Mesendoderm (in vitro differentiated cells): ENCODE measurements at regions not wholly inside any gene's neighbourhood (a gene's known extent, or its start where the extent isn't known, plus 50 kb on each side); places are given as distances from the start of the nearest gene placed in this dataset.

Experiments
- DNase-seq: peaks from one replicate; pipeline ENCODE4 v3.0.0; 2013
- H2AK5ac ChIP-seq: 2 replicates; pipeline ENCODE4 v1.6.1; 2013; ENCODE audit warnings: low read length, inconsistent platforms
- H2BK120ac ChIP-seq: 2 replicates; pipeline ENCODE4 v1.6.1; 2013; ENCODE audit warnings: low read depth, mild to moderate bottlenecking, low read length, moderate library complexity, mixed read lengths
- H2BK15ac ChIP-seq: replicated peaks from 2 replicates; pipeline ENCODE4 v1.6.1; 2013; ENCODE audit warnings: low read depth, mild to moderate bottlenecking, moderate library complexity
- H2BK5ac ChIP-seq: 2 replicates; pipeline ENCODE4 v1.6.1; 2013; ENCODE audit warnings: low read length, inconsistent platforms
- H3K18ac ChIP-seq: 2 replicates; pipeline ENCODE4 v1.6.1; 2013; ENCODE audit warnings: mild to moderate bottlenecking, low read length, mixed read lengths
- H3K23ac ChIP-seq: one replicate; pipeline ENCODE4 v1.6.1; 2013; ENCODE audit warnings: low read length
- H3K27ac ChIP-seq: 2 replicates; pipeline ENCODE4 v1.5.1; 2013; ENCODE audit warnings: low read depth, mild to moderate bottlenecking, inconsistent platforms, low read length, moderate library complexity
- H3K27me3 ChIP-seq: 2 replicates; pipeline ENCODE4 v1.6.1; 2013; ENCODE audit warnings: low read length, control low read depth, mild to moderate bottlenecking, inconsistent platforms; ENCODE audit not compliant: insufficient read depth, poor library complexity
- H3K36me3 ChIP-seq: 2 replicates; pipeline ENCODE4 v1.6.1; 2013; ENCODE audit warnings: low read length, inconsistent platforms; ENCODE audit not compliant: control insufficient read depth, insufficient read depth
- H3K4ac ChIP-seq: one replicate; pipeline ENCODE4 v1.6.1; 2013; ENCODE audit warnings: low read depth, mild to moderate bottlenecking, low read length, moderate library complexity
- H3K4me1 ChIP-seq: 2 replicates; pipeline ENCODE4 v1.6.1; 2013; ENCODE audit warnings: low read depth, low read length, inconsistent platforms; ENCODE audit not compliant: control insufficient read depth
- H3K4me2 ChIP-seq: 2 replicates; pipeline ENCODE4 v1.6.1; 2013; ENCODE audit warnings: low read length
- H3K4me3 ChIP-seq: 2 replicates; pipeline ENCODE4 v1.5.1; 2013; ENCODE audit warnings: mild to moderate bottlenecking, low read length
- H3K56ac ChIP-seq: one replicate; pipeline ENCODE4 v1.6.1; 2013; ENCODE audit warnings: low read length
- H3K79me1 ChIP-seq: 2 replicates; pipeline ENCODE4 v1.6.1; 2013; ENCODE audit warnings: low read length, inconsistent platforms
- H3K79me2 ChIP-seq: 2 replicates; pipeline ENCODE4 v1.6.1; 2013; ENCODE audit warnings: mild to moderate bottlenecking, low read length; ENCODE audit not compliant: control insufficient read depth, insufficient read depth
- H3K9ac ChIP-seq: 2 replicates; pipeline ENCODE4 v1.6.1; 2013; ENCODE audit warnings: low read length, inconsistent platforms
- H4K5ac ChIP-seq: one replicate; pipeline ENCODE4 v1.6.1; 2013; ENCODE audit warnings: low read length
- H4K8ac ChIP-seq: one replicate; pipeline ENCODE4 v1.6.1; 2013; ENCODE audit warnings: low read depth, mild to moderate bottlenecking, control low read depth, low read length, moderate library complexity
- WGBS: extraction: QIAGEN DNeasy Blood & Tissue Kit; methylation state at CpG from one replicate; pipeline ENCODE4 v1.1.7; 2013; ENCODE audit warnings: low lambda C conversion rate, missing lambda C conversion rate; ENCODE audit not compliant: insufficient coverage; ENCODE audit errors: extremely low coverage; 5-methylcytosine and 5-hydroxymethylcytosine counted together

GRCh38 chr1:81317191-81317590, 483.5 kb upstream of the ADGRL2 start:
- Histone ChIP-seq H3K79me2 (no peaks in the 10 kb centered on the region), H4K8ac (no peak overlapping the region), H3K23ac (no peak overlapping the region), H3K56ac (no peak overlapping the region), H4K5ac (no peak overlapping the region), H2BK5ac (no peak overlapping the region), H3K27me3 (no peaks in the 10 kb centered on the region), H3K27ac (no peak overlapping the region), H2BK15ac (no peak overlapping the region), H3K9ac (no peak overlapping the region), H3K4me3 (no peak overlapping the region), H2AK5ac (no peak overlapping the region), H3K4me2 (no peak overlapping the region), H3K18ac (no peak overlapping the region), H3K4ac (no peak overlapping the region), H3K79me1 (no peaks in the 10 kb centered on the region), H3K36me3 (no peaks in the 10 kb centered on the region), H3K4me1 (no peaks in the 10 kb centered on the region), H2BK120ac (no peak overlapping the region)
- no CpG with 5 or more reads among the region's 1 CpG for WGBS
- DNase-seq: peak; percentile 7

GRCh38 chr1:81314513-81315233, 486.1 kb upstream of the ADGRL2 start:
- Histone ChIP-seq H4K8ac (no peak overlapping the region), H3K56ac (no peak overlapping the region), H3K4me2 (no peak overlapping the region), H3K4me3 (no peak overlapping the region), H3K9ac (no peak overlapping the region), H2AK5ac (no peak overlapping the region), H3K4ac (no peak overlapping the region), H3K27ac (no peak overlapping the region), H4K5ac (no peak overlapping the region), H2BK5ac (no peak overlapping the region), H3K18ac (no peak overlapping the region), H3K79me2 (no peaks in the 10 kb centered on the region), H3K4me1 (no peaks in the 10 kb centered on the region), H3K79me1 (no peaks in the 10 kb centered on the region), H3K36me3 (no peaks in the 10 kb centered on the region), H3K23ac (no peak overlapping the region), H2BK120ac (no peak overlapping the region), H3K27me3 (no peaks in the 10 kb centered on the region), H2BK15ac (no peak overlapping the region)
- no peak for DNase-seq
- no CpG with 5 or more reads among the region's 2 CpGs for WGBS

- H3K4me2 ChIP-seq: no peak overlapping the region
- H4K5ac ChIP-seq: no peak overlapping the region
Observed at GRCh38 chr1:81313289-81313688, 487.4 kb upstream of the ADGRL2 start.

DNA sequence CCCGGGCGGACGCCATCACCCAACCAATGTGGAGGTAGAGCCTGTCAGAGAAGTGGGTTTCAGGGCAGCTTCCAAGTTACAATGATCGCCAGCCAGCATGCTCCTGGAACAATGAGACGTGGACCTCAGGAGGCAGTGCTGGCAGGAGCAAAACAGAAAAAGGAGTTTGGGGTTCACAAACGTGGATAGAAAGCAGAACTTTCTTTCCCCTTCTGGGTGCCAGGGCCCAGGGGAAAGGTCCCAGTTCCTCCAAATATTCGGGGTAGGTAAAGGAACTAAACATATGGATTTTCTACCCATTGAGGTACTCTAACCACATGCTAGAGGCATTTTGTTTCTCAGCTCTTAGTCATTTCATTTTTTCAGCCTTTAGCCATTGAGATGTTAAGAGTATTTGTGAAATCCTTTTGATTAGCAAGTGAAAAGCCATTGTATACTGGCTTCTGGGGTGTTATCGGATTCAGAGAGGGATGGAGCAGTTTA, 488.4 kb upstream of the ADGRL2 start:
- no peaks in the 10 kb centered on the region for H3K79me2 ChIP-seq
- no peak overlapping the region for H2AK5ac ChIP-seq
- no peak overlapping the region for H2BK5ac ChIP-seq
- DNase-seq: peak; percentile 33
- no peak overlapping the region for H2BK120ac ChIP-seq
- no peak overlapping the region for H3K4ac ChIP-seq
- peak overlapping the region; percentile 16 for H3K4me2 ChIP-seq
- no peaks in the 10 kb centered on the region for H3K4me1 ChIP-seq
- H3K18ac ChIP-seq: peak overlapping the region; percentile 45
- no peaks in the 10 kb centered on the region for H3K79me1 ChIP-seq
- WGBS: no CpG with 5 or more reads among the region's 8 CpGs
- no peak overlapping the region for H4K8ac ChIP-seq
- H3K56ac ChIP-seq: peak overlapping the region; percentile 49
- H3K27ac ChIP-seq: peak overlapping the region; percentile 49
- no peak overlapping the region for H2BK15ac ChIP-seq
- no peak overlapping the region for H3K23ac ChIP-seq
- H3K36me3 ChIP-seq: no peaks in the 10 kb centered on the region
- no peak overlapping the region for H3K4me3 ChIP-seq
- H3K27me3 ChIP-seq: no peaks in the 10 kb centered on the region
- H3K9ac ChIP-seq: no peak overlapping the region
- no peak overlapping the region for H4K5ac ChIP-seq

More at GRCh38 chr1:81313289-81313688, 487.4 kb upstream of the ADGRL2 start:
- Histone ChIP-seq H3K36me3 (no peaks in the 10 kb centered on the region), H3K23ac (no peak overlapping the region), H3K18ac (no peak overlapping the region), H3K27ac (no peak overlapping the region), H3K56ac (no peak overlapping the region), H3K4ac (peak overlapping the region; percentile 16), H2BK5ac (no peak overlapping the region), H3K79me1 (no peaks in the 10 kb centered on the region), H3K27me3 (no peaks in the 10 kb centered on the region), H3K9ac (no peak overlapping the region), H3K4me1 (no peaks in the 10 kb centered on the region), H3K79me2 (no peaks in the 10 kb centered on the region), H2BK120ac (no peak overlapping the region), H4K8ac (no peak overlapping the region), H2BK15ac (peak overlapping the region; percentile 57), H3K4me3 (no peak overlapping the region), H2AK5ac (no peak overlapping the region)
- WGBS: no CpG with 5 or more reads among the region's 4 CpGs
- peak; percentile 8 for DNase-seq

- no peaks in the 10 kb centered on the region for H3K4me1 ChIP-seq
Observed at GRCh38 chr1:81310250-81310649, 490.5 kb upstream of the ADGRL2 start.

DNA sequence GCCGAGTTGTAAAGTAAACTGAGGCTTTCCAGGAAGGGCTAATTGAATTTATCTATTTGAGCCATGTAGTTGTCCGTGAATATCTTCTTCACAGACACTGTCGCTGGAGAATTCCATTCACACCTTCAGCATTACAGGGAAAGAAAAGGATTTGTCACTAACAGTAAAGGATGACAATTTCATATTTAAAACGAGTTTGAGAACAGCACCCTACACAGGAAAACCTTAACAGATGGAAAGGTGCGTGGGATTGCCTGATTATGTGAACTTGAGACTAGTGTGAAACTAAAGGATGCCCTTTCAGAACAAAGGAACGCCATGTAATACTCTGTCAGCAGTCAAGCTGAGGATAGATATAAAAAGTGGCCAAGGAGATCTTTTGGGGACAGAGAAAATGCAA, 492.5 kb upstream of the ADGRL2 start:
- H4K5ac ChIP-seq: no peak overlapping the region
- no peak overlapping the region for H2BK5ac ChIP-seq
- H3K27ac ChIP-seq: no peak overlapping the region
- H3K4me3 ChIP-seq: no peak overlapping the region
- H3K18ac ChIP-seq: no peak overlapping the region
- no peak overlapping the region for H2AK5ac ChIP-seq
- no peak overlapping the region for H2BK120ac ChIP-seq
- no CpG with 5 or more reads among the region's 6 CpGs for WGBS
- no peak overlapping the region for H3K9ac ChIP-seq
- H4K8ac ChIP-seq: no peak overlapping the region
- no peaks in the 10 kb centered on the region for H3K79me2 ChIP-seq
- no peaks in the 10 kb centered on the region for H3K4me1 ChIP-seq
- H3K27me3 ChIP-seq: no peaks in the 10 kb centered on the region
- no peak overlapping the region for H3K56ac ChIP-seq
- no peak overlapping the region for H3K4ac ChIP-seq
- H3K36me3 ChIP-seq: no peaks in the 10 kb centered on the region
- H3K23ac ChIP-seq: no peak overlapping the region
- H3K79me1 ChIP-seq: no peaks in the 10 kb centered on the region
- no peak overlapping the region for H2BK15ac ChIP-seq
- no peak for DNase-seq
- H3K4me2 ChIP-seq: no peak overlapping the region

More at GRCh38 chr1:81310250-81310649, 490.5 kb upstream of the ADGRL2 start:
- Histone ChIP-seq H3K9ac (no peak overlapping the region), H3K56ac (no peak overlapping the region), H3K79me2 (no peaks in the 10 kb centered on the region), H3K4me3 (no peak overlapping the region), H3K79me1 (no peaks in the 10 kb centered on the region), H2AK5ac (no peak overlapping the region), H3K23ac (no peak overlapping the region), H3K4ac (no peak overlapping the region), H2BK5ac (no peak overlapping the region), H4K5ac (no peak overlapping the region), H2BK15ac (no peak overlapping the region), H2BK120ac (no peak overlapping the region), H3K27me3 (no peaks in the 10 kb centered on the region), H3K18ac (no peak overlapping the region), H4K8ac (no peak overlapping the region), H3K27ac (no peak overlapping the region), H3K4me2 (no peak overlapping the region), H3K36me3 (no peaks in the 10 kb centered on the region)
- no peak for DNase-seq
- no CpG with 5 or more reads among the region's 1 CpG for WGBS
